GM18909 (cell line): ENCODE measurements at regions not wholly inside any gene's neighbourhood (a gene's known extent, or its start where the extent isn't known, plus 50 kb on each side); places are given as distances from the start of the nearest gene placed in this dataset.

ENCODE experiments used
- ATAC-seq: cut with Tn5 transposase; IDR thresholded peaks from one replicate; pipeline ENCODE4 v1.9.1; 2021; ENCODE audit warnings: mild to moderate bottlenecking; ENCODE audit not compliant: unreplicated experiment, poor library complexity

GRCh38 chr3:21152555-21152954 is 598.5 kb downstream of the ZNF385D start:
- no peak for ATAC-seq

DNA sequence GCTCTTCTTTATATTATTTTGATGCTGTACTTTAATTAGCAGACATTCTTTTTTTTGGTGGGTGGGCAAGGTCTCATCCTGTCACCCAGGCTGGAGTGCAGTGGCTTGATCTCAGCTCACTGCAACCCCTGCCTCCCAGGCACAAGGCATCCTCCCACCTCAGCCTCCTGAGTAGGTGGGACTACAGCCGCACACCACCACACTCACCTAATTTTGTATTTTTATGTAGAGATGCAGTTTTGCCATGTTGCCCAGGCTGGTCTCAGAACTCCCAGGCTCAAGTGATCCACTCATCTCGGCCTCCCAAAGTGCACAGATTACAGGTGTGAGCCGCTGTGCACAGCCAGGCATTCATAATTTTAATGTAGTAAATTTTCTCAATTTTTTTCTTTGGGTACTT is 608.1 kb downstream of the ZNF385D start:
- ATAC-seq, result no peak

- no peak for ATAC-seq
Measured at GRCh38 chr3:21142031-21142430, 609.0 kb downstream of the ZNF385D start.

- ATAC-seq, result no peak
Measured at GRCh38 chr3:21140785-21141184, 610.2 kb downstream of the ZNF385D start.

- no peak for ATAC-seq
Measured at GRCh38 chr3:21138085-21138484, 612.9 kb downstream of the ZNF385D start.

- ATAC-seq, result no peak
Measured at GRCh38 chr3:21132896-21133295, 618.1 kb downstream of the ZNF385D start.

DNA sequence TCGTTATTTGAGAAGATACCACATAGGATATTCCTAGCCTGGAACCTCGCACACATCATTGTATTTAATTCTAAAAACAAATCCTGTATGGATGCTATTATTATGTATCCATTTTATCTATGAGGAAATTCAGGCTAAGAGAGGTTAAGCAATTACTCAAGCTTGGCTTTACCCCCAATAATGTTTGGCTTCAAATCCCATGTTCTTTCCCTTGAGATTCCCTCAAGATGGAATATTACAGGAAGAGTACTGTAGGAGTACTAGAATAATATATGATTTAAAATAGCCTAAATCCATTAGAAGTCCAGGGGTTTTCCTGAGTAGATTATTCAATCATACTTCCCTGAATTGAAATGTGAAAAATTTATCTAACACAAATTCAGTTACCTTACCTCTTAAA is 630.2 kb downstream of the ZNF385D start:
- no peak for ATAC-seq

DNA sequence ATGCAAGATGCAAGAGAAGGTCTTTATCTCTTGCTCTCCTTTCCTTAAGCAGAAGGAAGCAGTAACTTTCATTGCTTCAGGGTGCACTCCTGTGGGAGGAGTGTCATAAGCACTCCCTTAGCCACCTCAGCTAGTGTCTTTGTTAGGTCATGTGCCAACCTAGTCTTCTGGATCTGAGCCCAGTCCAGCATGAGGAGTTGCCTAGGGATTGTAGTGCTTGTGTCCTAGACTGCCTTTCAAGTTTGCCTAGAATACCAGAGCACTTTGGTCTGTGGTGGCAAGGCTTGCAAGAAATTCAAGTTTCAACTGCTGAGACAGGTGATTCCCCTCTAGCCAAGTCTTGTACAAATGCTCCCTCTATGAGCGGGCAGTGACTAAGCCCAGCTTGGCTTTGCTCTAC is 633.6 kb downstream of the ZNF385D start:
- ATAC-seq, result no peak

DNA sequence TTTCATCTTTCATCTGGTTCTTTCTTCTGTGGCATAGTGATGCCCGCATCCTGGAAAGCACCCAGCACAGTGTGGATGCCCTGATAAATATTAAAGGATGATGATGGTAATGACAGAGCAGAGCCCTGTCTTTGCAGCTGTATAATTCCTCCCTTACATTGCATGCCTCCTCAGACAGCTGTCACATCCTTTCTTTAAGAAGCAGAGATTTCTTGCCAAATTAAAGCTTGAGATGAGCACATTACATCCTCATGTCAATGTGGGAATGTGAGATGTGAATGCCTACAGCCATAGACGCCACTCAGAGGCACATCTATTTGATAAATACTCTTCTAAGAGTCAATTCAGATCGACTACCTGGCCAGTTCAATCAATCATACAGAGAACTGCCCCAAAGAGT is 642.0 kb downstream of the ZNF385D start:
- ATAC-seq, result no peak

GRCh38 chr3:21105784-21106183 is 645.2 kb downstream of the ZNF385D start:
- ATAC-seq, result no peak

GRCh38 chr3:21100656-21101359 is 650.2 kb downstream of the ZNF385D start:
- ATAC-seq, result no peak

DNA sequence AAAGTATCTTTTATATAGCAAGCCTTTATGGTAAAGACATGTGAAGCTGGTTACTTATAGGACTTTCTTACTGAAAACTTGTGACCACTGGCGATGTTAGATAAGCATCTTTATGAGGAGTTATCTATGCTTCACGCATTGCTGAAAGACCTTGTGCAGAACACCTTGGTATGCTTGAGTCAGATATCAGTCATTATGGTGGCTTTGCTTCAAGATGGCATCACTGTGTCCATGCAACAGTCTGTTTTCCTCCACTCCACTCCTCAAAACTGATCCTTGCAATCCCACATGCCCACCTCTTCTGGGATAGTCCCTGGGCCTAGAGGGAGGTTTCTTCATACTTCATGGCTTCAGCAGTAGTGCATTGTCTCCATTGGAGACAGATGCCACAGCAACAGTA is 656.3 kb downstream of the ZNF385D start:
- ATAC-seq, result no peak

GRCh38 chr3:21073561-21073960 is 677.4 kb downstream of the ZNF385D start:
- ATAC-seq, result no peak

GRCh38 chr3:21067031-21067813 is 683.8 kb downstream of the ZNF385D start:
- no peak for ATAC-seq

DNA sequence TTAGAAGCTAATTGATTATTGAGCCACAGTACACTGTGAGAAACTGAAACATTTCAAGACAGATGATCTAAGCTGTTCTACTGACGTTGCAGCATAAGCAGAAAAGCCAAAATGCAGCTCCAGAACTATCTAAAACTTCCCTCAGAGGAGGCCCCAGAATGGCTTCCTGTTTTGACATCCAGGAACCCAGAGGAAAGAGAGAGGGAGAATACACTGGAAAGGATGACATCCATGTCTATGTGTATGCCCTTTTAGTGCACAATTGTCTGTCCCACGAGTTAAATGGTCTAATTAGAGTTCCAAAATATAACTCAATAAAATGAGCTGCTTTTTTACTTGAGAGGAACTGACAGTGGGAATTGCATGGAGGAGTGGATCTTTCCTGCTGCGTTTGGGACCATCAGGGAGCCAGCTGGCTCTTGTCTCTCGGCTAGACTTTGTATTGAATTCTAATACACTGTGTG is 688.1 kb downstream of the ZNF385D start:
- ATAC-seq, result no peak

DNA sequence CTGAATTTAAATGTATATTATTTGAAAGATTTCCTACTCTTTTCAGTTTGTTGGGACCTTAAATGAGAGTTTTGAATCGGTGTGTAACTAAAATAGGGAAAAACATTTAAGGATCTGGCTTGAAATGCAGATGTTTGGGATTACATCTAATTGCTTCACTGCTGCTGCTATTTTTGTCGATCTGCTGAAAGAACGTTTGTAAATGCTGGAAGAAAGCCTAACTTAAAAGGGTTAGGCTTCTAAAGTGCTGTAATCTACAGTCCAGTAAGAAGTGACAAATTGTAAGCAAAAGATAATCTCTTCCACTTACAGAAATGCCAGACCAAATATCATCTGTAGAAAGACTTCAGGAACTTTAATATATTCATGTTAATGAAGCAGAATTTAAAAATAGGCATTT is 691.6 kb downstream of the ZNF385D start:
- ATAC-seq, result no peak

DNA sequence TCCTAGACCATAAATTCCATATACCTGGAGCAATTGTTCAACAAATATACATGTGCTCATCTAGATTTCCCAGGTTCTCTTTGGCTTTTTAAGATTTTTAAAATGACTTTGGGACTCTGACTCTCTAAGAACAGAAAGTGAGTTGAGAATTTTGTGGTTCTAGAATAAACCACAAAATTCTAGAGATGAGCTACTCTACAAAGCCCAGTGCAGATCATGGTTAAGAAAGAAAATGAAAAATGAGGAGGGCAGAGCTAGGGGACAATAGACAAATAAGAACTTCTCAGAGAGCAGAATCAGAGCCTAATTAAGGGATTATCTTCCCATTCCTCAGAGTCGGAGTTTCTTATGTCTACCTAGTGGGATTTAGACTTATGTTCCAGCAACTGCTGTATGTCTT is 694.7 kb downstream of the ZNF385D start:
- ATAC-seq, result no peak

DNA sequence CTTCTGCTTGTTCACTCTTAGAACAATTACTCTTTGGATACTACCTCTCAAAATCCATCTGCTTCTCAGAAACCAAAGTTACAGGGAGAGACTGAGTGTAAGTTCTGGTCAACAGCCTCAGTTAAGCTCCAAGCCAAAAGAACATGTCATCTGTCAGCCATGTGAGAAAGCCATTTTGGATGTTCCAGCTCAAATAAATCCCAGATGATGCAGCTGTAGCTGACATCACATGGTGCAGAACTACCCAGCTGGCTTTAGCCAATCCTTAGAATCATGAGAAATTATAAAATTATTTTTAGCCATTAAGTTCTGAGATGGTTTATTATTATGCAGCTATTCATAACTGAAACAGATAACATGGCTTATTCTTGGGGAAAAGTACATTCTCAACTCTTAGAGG is 696.0 kb downstream of the ZNF385D start:
- ATAC-seq, result no peak

DNA sequence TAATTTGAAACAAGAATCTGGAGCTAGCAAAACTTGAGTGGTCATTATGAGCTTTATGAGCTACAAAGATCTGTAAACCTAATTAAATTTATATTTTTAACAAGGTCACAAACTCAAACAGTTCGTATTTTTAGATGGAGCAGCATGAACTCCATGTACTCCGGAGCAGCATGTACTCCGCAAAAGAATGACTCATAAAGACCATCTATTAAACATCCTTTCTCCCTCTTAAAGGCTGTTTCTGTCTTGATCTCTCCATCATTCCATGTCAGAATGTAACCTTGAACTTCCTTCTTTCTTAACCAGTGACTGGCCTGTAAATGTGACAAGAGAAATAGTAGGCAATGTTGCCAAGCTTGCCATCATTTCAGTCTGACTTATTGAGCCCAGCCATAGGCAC is 696.9 kb downstream of the ZNF385D start:
- ATAC-seq, result no peak

DNA sequence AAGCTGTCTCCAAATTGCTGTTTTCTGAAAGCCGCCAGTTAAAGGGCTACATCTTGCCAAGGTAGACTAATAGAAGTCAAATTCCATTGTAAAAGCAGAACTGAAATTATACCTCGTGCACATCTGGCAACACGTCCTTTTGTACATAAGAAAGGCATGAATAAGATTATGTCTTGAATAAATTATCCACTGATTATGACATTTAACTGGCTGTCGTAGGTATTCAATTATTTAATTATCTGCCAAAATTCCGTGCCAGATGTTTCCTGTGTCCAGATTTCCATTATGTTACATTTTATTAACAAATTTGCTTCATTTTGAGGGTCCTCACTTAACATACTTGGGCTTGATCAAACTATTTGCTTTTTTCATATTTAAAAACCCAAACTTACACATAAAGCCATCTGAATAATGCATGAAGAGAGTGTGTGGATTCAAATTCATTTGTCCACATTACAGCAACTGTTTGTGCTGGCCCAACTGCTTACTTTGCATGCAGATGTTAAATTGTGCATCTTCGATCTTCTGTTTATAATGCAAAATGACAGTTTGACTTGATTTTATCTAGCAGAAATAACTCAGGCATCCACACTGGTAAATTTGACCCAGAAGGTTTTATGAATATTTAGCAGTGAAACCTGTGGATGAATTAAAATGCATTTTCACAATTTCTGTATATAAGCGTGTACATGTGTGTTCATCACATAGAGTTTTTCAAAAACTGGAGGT is 701.5 kb downstream of the ZNF385D start:
- ATAC-seq, result no peak

DNA sequence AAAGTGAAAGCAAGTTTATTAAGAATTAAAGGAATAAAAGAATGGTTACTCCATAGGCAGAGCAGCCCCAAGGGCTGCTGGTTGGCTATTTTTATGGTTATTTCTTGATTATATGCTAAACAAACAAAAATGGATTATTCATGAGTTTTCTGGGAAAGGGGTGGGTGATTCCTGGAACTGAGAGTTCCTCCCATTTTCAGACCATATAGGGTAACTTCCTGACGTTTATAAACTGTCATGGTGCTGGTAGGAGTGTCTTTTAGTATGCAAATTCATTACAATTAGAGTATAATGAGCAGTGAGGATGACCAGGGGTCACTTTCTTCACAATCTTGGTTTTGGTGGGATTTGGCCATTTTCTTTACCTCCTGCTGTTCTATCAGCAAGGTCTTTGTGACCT is 707.9 kb downstream of the ZNF385D start:
- no peak for ATAC-seq
